22Rv1 (cell line): ENCODE measurements at regions not wholly inside any gene's neighbourhood (a gene's known extent, or its start where the extent isn't known, plus 50 kb on each side); places are given as distances from the start of the nearest gene placed in this dataset.

Experiments used
- ZFX ChIP-seq: fragments of 450-650 bp; IDR thresholded peaks from 2 replicates; pipeline ENCODE4 v1.6.1; 2017; ENCODE audit warnings: antibody characterized with exemption, borderline replicate concordance
- TF ChIP-seq, protein P1 (sequence below): fragments of 450-650 bp; IDR thresholded peaks from 2 replicates; pipeline ENCODE4 v1.5.1; 2017; ENCODE audit warnings: mild to moderate bottlenecking

GRCh38 chr6:2346078-2346477 is 100.7 kb upstream of the GMDS start:
- TF ChIP-seq, protein P1, sequence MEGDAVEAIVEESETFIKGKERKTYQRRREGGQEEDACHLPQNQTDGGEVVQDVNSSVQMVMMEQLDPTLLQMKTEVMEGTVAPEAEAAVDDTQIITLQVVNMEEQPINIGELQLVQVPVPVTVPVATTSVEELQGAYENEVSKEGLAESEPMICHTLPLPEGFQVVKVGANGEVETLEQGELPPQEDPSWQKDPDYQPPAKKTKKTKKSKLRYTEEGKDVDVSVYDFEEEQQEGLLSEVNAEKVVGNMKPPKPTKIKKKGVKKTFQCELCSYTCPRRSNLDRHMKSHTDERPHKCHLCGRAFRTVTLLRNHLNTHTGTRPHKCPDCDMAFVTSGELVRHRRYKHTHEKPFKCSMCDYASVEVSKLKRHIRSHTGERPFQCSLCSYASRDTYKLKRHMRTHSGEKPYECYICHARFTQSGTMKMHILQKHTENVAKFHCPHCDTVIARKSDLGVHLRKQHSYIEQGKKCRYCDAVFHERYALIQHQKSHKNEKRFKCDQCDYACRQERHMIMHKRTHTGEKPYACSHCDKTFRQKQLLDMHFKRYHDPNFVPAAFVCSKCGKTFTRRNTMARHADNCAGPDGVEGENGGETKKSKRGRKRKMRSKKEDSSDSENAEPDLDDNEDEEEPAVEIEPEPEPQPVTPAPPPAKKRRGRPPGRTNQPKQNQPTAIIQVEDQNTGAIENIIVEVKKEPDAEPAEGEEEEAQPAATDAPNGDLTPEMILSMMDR, result no peak
- TF ChIP-seq ZFX, result no peak
